GM19452 (cell line): ENCODE measurements at regions not wholly inside any gene's neighbourhood (a gene's known extent, or its start where the extent isn't known, plus 50 kb on each side); places are given as distances from the start of the nearest gene placed in this dataset.
"Not testable (repeated sequence)": the region's sequence is repeated elsewhere in the genome, so short reads cannot be mapped to it uniquely, and the experiment has no call there.

Experiments
- ATAC-seq: cut with Tn5 transposase; IDR thresholded peaks from one replicate; pipeline ENCODE4 v1.9.1; 2021; ENCODE audit not compliant: unreplicated experiment

- ATAC-seq, result no peak
Measured at GRCh38 chr6:128599036-128599435, 78.6 kb upstream of the PTPRK start.

GRCh38 chr6:128598571-128598970 is 78.2 kb upstream of the PTPRK start:
- ATAC-seq, result no peak

- ATAC-seq, result no peak
Measured at GRCh38 chr6:128597956-128598355, 77.6 kb upstream of the PTPRK start.

DNA sequence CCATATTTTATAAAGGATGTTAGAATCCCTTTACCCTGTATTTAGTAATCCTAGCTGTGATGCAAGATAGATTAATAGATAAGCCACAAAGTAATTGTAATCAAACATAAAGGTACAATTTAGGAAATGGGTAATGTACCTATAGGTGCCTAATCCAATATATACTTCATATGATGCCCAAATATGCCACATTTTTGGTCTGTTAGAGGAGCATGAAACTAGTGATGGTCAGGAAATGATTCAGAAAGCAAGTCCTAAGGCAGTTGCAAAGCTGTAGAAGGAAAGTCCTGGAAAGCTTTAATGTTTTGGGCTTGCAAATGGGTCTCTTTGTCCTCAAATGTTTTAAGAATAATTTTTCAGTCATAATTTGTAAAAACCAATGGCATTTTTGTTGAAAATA is 76.6 kb upstream of the PTPRK start:
- no peak for ATAC-seq

GRCh38 chr6:128595544-128595943 is 75.1 kb upstream of the PTPRK start:
- no peak for ATAC-seq

- ATAC-seq, result no peak
Measured at GRCh38 chr6:128586095-128586494, 65.7 kb upstream of the PTPRK start.

- ATAC-seq, result no peak
Measured at GRCh38 chr6:128580224-128581110, 60.1 kb upstream of the PTPRK start.

DNA sequence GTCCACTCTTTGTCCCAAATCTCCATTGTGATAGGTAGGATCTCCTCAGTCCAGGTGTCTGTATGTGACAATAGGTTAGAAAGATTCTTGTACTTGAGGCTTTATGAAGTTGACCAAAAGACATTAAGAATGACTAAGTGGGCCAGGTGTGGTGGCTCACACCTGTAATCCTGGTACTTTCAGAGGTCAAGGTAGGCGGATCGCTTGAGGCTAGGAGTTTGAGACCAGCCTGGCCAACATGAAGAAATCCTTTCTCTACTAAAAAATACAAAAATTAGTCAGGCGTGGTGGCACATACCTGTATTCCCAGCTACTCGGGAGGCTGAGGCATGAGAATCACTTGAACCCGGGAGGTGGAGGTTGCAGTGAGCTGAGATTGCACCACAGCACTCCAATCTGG is 54.9 kb upstream of the PTPRK start:
- ATAC-seq, result not testable (repeated sequence)

- ATAC-seq, result no peak
Measured at GRCh38 chr6:128574402-128574801, 54.0 kb upstream of the PTPRK start.

- ATAC-seq, result no peak
Measured at GRCh38 chr6:128573036-128573435, 52.6 kb upstream of the PTPRK start.

- no peak for ATAC-seq
Measured at GRCh38 chr6:128572294-128572693, 51.9 kb upstream of the PTPRK start.

- no peak for ATAC-seq
Measured at GRCh38 chr6:128570680-128571063, 50.3 kb upstream of the PTPRK start.

GRCh38 chr6:128569732-128570679 is 49.6 kb upstream of the PTPRK start:
- ATAC-seq, result no peak
